ENCODE measurements at regions not wholly inside any gene's neighbourhood (a gene's known extent, or its start where the extent isn't known, plus 50 kb on each side); places are given as distances from the start of the nearest gene placed in this dataset.

DNA sequence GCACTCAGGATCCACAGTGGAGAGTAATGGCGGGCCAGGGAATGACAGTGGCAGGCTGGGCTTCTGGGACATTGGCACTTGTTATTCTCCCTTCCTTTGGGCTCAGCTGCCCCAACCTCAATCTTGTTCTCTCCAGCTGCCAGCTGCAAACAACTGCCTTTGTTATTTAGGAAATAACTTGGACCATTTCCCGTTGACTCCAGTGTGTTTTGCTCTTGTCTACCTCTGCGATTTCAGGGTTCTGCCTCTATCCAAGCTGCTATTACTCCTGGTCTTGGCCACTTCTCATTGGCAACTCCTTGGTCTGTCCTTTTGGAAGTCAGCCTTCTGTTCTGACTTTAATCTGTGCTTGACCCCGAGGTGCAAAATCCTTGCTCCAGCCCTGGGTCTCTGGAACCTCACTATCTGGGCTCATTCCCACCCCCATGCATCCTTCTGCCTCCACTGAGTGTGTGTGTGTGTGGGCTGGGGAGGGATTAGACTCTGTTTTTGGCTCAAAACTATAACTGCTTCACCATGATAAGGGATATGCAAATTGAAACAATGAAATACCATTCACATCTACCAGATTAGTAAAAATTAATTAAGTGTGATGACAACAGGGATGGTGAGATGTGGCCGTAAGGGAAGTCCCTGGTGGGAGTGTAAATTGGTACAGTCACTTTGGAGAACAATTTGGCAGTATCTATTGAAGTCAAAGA lies 134.1 kb upstream of the CXCR4 start:
- H3K4me3 ChIP-seq (ENCODE audit: low read depth, low read length, poor library complexity, severe bottlenecking), result no peak overlapping the region
- no peaks in the 10 kb centered on the region for H4K20me1 ChIP-seq (ENCODE audit: insufficient read depth, low read length)
- peak overlapping the region; percentile 18; the same call in 1 of the 2 replicates for H3K4me2 ChIP-seq (ENCODE audit: low read length)
- H3F3A ChIP-seq (ENCODE audit: insufficient read depth, low read length), result peaks cover 13% of the 10 kb centered on the region; the same call in 1 of the 2 replicates
- H3K79me2 ChIP-seq (ENCODE audit: insufficient read depth, low read length), result no peaks in the 10 kb centered on the region
- H3K9me2 ChIP-seq (ENCODE audit: low read depth, low read length), result no peaks in the 10 kb centered on the region
- TF ChIP-seq CTCF (IDR thresholded peaks at IDR 0.05; ENCODE audit: low read length), result no peak
- no peak for TF ChIP-seq EZH2 (IDR thresholded peaks at IDR 0.05; ENCODE audit: borderline replicate concordance, low read length)
- peak overlapping the region; percentile 96 for H3K27ac ChIP-seq (ENCODE audit: low read depth, low read length, poor library complexity, severe bottlenecking)
- H3K36me3 ChIP-seq (ENCODE audit: insufficient read depth, low read length), result no peaks in the 10 kb centered on the region
- peaks cover 87% of the 10 kb centered on the region for H3K4me1 ChIP-seq (ENCODE audit: insufficient read depth, low read length, severe bottlenecking)
- H3K9ac ChIP-seq (ENCODE audit: low read length), result peak overlapping the region; percentile 32; the same call in 1 of the 2 replicates
- no peaks in the 10 kb centered on the region for H3K27me3 ChIP-seq (ENCODE audit: insufficient read depth, low read length)
- no peak overlapping the region for H2AFZ ChIP-seq (ENCODE audit: low read length)
- no peaks in the 10 kb centered on the region for H3K9me3 ChIP-seq (ENCODE audit: low read length)

DNA sequence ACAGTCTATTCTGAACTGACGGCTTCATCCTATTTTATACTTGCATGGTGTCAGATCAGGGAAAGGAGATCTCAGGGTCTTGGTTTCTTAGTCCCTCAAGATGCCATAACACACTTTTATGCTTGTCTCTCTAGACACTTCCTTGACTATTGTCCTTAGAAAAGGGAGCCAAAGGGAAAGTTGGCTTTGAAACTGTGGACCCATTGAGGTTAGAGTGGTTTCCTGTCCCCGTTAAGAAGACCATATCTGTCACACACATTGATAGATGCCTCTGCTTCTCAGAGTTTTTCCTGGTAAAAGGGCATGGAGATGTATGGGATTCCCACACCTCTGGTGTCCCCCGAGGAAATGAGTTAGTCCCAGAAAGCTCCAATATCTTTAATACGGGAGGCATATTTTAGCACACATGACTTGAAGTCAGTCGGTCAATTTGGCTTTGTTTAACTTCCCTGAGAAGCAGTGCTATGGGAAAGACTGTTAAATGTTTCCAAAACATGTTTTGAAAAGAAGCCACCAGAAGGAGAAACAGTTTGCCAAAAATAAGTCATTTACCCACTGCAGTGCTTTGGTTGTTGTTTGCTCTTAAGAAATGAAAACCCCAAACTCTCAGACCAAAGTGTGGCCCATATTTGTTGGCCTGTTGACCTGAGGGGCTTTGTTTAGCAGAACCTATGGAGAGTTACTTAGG lies 133.4 kb upstream of the CXCR4 start:
- Histone ChIP-seq H3K27me3 (ENCODE audit: insufficient read depth, low read length) (no peaks in the 10 kb centered on the region), H3K36me3 (ENCODE audit: insufficient read depth, low read length) (no peaks in the 10 kb centered on the region), H4K20me1 (ENCODE audit: insufficient read depth, low read length) (no peaks in the 10 kb centered on the region), H3F3A (ENCODE audit: insufficient read depth, low read length) (peaks cover 13% of the 10 kb centered on the region; the same call in 1 of the 2 replicates), H3K9me2 (ENCODE audit: low read depth, low read length) (no peaks in the 10 kb centered on the region), H3K4me1 (ENCODE audit: insufficient read depth, low read length, severe bottlenecking) (peaks cover 89% of the 10 kb centered on the region), H3K9ac (ENCODE audit: low read length) (peak overlapping the region; percentile 32; the same call in 1 of the 2 replicates), H3K79me2 (ENCODE audit: insufficient read depth, low read length) (no peaks in the 10 kb centered on the region), H3K9me3 (ENCODE audit: low read length) (no peaks in the 10 kb centered on the region), H3K27ac (ENCODE audit: low read depth, low read length, poor library complexity, severe bottlenecking) (peak overlapping the region; percentile 96), H3K4me2 (ENCODE audit: low read length) (peak overlapping the region; percentile 18; the same call in 1 of the 2 replicates), H2AFZ (ENCODE audit: low read length) (no peak overlapping the region), H3K4me3 (ENCODE audit: low read depth, low read length, poor library complexity, severe bottlenecking) (no peak overlapping the region)
- no peak for TF ChIP-seq CTCF (IDR thresholded peaks at IDR 0.05; ENCODE audit: low read length)
- TF ChIP-seq EZH2 (IDR thresholded peaks at IDR 0.05; ENCODE audit: borderline replicate concordance, low read length), result no peak

DNA sequence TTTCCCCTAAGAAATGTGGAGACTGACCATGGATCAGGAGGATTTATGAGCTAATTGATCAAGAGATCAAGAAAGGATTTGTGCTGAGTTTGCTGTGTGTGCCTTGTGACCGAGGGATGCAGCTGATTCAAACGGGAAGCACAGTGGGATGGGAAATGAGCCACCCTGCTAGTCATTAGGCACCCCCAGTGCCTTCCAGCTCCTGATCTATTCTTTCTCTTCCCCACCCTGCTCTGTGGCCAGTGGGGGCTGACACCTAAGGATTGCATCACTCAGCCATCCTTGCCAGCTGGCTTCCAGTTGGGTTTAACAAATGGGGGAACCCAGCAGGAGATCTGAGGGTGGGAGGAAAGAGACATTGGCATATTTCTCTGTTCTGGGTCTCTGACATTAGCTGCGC lies 132.2 kb upstream of the CXCR4 start:
- TF ChIP-seq CTCF (IDR thresholded peaks at IDR 0.05; ENCODE audit: low read length) (no peak), EZH2 (IDR thresholded peaks at IDR 0.05; ENCODE audit: borderline replicate concordance, low read length) (no peak)
- no peaks in the 10 kb centered on the region for H3K27me3 ChIP-seq (ENCODE audit: insufficient read depth, low read length)
- H3K9me2 ChIP-seq (ENCODE audit: low read depth, low read length), result no peaks in the 10 kb centered on the region
- H3K79me2 ChIP-seq (ENCODE audit: insufficient read depth, low read length), result no peaks in the 10 kb centered on the region
- H2AFZ ChIP-seq (ENCODE audit: low read length), result no peak overlapping the region
- no peak overlapping the region for H3K4me2 ChIP-seq (ENCODE audit: low read length)
- peaks cover 89% of the 10 kb centered on the region for H3K4me1 ChIP-seq (ENCODE audit: insufficient read depth, low read length, severe bottlenecking)
- no peaks in the 10 kb centered on the region for H3K9me3 ChIP-seq (ENCODE audit: low read length)
- H3F3A ChIP-seq (ENCODE audit: insufficient read depth, low read length), result peaks cover 10% of the 10 kb centered on the region; the same call in 1 of the 2 replicates
- H3K36me3 ChIP-seq (ENCODE audit: insufficient read depth, low read length), result no peaks in the 10 kb centered on the region
- no peak overlapping the region for H3K4me3 ChIP-seq (ENCODE audit: low read depth, low read length, poor library complexity, severe bottlenecking)
- H3K9ac ChIP-seq (ENCODE audit: low read length), result no peak overlapping the region
- peak overlapping the region; percentile 96 for H3K27ac ChIP-seq (ENCODE audit: low read depth, low read length, poor library complexity, severe bottlenecking)
- no peaks in the 10 kb centered on the region for H4K20me1 ChIP-seq (ENCODE audit: insufficient read depth, low read length)
